GM19463 (cell line): ENCODE measurements at regions not wholly inside any gene's neighbourhood (a gene's known extent, or its start where the extent isn't known, plus 50 kb on each side); places are given as distances from the start of the nearest gene placed in this dataset.

ENCODE experiments used
- ATAC-seq: cut with Tn5 transposase; IDR thresholded peaks from one replicate; pipeline ENCODE4 v1.9.1; 2021; ENCODE audit warnings: mild to moderate bottlenecking, moderate library complexity; ENCODE audit not compliant: unreplicated experiment

GRCh38 chr3:194279101-194279500 is 72.0 kb downstream of the CPN2 start:
- no peak for ATAC-seq

DNA sequence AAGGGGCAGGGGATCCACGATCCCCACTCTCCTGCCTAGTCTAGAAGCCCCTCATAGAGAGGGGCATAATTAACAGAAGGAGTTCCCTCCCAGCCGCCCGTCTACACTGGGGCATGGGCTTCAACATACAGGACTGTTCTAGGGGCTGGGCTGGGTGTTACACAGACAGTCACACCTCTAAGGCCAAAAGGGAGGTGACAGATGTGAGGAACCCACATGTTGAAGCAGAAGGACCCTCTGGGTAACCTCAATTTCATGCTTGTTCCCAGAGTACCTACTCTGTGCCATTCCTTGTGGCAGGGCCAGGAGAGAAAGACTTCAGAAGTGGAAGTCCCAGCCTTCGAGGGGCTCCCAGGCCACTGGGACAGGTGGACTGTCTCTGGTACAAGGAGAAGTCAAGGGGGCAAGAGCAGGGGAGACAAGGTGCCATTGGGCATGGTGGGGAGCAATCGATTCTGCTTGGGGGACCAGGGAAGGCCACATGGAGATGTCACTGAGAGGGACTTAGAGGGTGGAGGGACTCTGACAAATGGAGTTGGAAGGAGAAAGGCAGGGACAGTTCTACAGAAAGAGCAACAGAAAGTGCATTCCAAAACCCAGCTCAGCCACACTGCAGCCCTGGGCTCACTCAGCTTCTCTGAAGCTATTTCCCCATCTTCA is 71.3 kb downstream of the CPN2 start:
- no peak for ATAC-seq

- no peak for ATAC-seq
These were observed 70.4 kb downstream of the CPN2 start for GRCh38 chr3:194280777-194281176.

GRCh38 chr3:194281306-194281705 is 69.8 kb downstream of the CPN2 start:
- no peak for ATAC-seq

- no peak for ATAC-seq
These were observed 69.4 kb downstream of the CPN2 start for GRCh38 chr3:194281766-194282165.

DNA sequence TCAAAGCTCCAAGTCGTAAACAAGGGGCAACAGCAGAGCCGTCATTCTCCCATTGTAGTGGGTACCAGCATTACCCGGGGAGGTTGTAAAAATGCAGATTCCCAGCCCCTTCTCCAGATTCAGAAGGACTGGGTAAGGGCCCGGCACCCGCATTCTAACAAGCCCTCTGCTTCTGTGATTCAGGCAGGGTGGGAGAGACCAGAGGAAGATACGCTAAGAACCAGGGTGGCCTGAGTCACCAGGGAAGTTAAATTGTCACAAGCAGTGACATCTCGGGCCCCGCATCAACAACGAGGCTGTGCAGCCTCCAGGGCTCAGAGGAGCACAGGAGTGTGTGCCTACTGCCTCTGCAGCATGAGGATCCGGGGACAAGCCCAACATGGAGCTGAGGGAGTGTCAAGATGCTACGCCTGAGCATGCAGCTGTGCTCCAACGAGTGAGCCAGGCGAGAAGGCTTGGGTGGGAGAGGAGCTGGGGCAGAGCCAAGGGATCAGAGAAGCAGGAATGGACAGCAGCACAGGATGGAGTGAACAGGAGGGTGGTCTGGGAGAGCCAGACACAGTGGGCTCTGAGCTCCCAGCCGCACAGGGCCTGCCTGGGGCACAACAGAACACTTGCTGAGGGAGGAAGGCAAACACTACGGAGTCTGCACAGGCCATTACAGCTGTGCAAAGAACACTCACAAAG is 68.5 kb downstream of the CPN2 start:
- no peak for ATAC-seq

- ATAC-seq = no peak
These were observed 67.7 kb downstream of the CPN2 start for GRCh38 chr3:194283221-194284006.

GRCh38 chr3:194284351-194284750 is 66.8 kb downstream of the CPN2 start:
- ATAC-seq = no peak

DNA sequence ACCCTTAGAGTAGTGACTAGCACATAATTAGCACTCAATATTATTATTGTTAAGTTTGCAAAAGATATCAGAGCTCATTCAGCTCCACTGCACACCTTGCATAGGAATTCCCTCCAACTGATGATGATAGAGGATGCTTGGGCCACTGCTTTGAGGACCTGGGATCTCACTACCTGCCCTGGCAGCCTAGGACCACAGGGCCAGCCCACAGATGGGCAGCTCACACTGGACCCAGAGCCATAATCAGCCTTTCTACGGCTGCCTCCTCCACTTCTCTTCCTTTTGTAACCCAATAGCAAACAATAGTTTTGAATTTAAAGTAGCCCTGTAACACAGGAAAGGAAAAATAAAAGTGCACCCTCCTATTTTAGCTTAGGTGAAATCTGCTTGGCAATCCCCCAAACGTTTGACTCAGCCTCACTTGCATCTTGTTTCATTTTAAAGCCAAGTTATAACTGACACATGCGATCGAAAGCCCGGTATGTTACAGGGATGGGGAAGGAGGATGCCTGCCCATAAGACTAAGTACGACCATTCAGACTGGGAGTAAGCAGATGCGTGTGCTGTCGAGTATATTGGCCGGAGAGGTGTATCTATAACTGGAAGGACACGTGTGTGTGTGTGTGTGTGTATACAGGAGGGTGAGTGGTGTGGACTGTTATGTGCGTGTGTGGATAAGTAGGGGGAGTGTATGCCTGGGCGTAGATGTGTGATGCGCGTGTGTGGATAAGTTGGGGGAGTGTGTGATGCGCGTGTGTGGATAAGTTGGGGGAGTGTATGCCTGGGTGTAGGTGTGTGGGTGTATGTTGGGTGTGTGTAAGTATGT is 65.9 kb downstream of the CPN2 start:
- no peak for ATAC-seq

DNA sequence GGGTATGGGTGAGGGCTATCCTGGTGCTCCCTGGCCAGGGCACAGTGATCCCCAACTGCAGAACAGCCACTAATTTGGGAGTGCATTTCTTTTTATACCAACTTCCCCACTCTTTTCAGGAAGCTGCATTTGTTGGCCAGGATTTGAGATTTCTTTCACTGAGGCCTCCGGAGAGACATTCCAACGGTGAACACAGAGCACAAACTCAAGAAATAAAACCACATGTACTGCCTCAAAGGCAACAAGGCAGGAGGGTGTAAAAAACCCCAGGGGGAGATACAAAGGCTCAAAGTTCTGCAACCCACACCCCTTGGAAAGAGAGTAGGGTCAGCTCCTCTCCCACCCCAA is 65.3 kb downstream of the CPN2 start:
- ATAC-seq = no peak

GRCh38 chr3:194286375-194287146 is 64.6 kb downstream of the CPN2 start:
- ATAC-seq = no peak

DNA sequence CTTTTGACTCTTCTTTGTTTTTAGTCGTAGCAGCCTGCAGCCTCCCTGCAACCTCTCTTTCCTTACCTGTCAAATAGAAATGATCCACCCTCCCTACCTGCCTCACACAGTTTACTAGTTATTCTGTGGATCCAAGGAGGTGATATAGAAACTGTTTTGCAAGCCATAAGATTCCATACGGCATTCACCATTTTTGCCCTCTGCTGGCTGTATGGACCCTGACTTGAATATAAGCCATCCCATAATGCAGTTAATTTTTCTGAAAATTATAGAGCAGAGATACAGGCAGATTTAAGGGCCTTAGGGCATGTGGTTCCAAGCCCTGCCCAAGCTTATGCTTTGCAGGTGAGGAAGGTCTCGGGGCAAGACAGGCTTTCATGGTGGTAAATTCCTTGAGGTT is 63.8 kb downstream of the CPN2 start:
- no peak for ATAC-seq

GRCh38 chr3:194287977-194288706 is 63.0 kb downstream of the CPN2 start:
- no peak for ATAC-seq
